MM.1S (cell line): ENCODE measurements at regions not wholly inside any gene's neighbourhood (a gene's known extent, or its start where the extent isn't known, plus 50 kb on each side); places are given as distances from the start of the nearest gene placed in this dataset.

Experiments used
- DNase-seq: peaks from one replicate; pipeline ENCODE4 v3.0.0-alpha.2; 2015
- H2AFZ ChIP-seq: fragments of 300-600 bp; sonication (generic); 2 replicates; pipeline ENCODE4 v1.6.0; 2016; ENCODE audit warnings: antibody characterized with exemption, low read length
- H3F3A ChIP-seq: fragments of 300-600 bp; sonication (generic); 2 replicates; pipeline ENCODE4 v1.6.1; 2016; ENCODE audit warnings: mild to moderate bottlenecking, antibody characterized with exemption, low read length, moderate library complexity, mixed read lengths; ENCODE audit not compliant: insufficient read depth
- H3K27ac ChIP-seq: fragments of 300-600 bp; sonication (generic); 2 replicates; pipeline ENCODE4 v1.5.1; 2016; ENCODE audit warnings: mild to moderate bottlenecking, low read length
- H3K27me3 ChIP-seq: fragments of 300-600 bp; sonication (generic); replicated peaks from 2 replicates; pipeline ENCODE4 v1.6.0; 2016; ENCODE audit warnings: low read length; ENCODE audit not compliant: insufficient read depth
- H3K36me3 ChIP-seq: fragments of 300-600 bp; sonication (generic); replicated peaks from 2 replicates; pipeline ENCODE4 v1.6.1; 2016; ENCODE audit warnings: mild to moderate bottlenecking, low read length, mixed read lengths; ENCODE audit not compliant: insufficient read depth
- H3K4me1 ChIP-seq: fragments of 300-600 bp; sonication (generic); 2 replicates; pipeline ENCODE4 v1.6.1; 2016; ENCODE audit warnings: low read length, mixed read lengths
- H3K4me2 ChIP-seq: fragments of 300-600 bp; sonication (generic); 2 replicates; pipeline ENCODE4 v1.6.0; 2016; ENCODE audit warnings: low read depth, low read length
- H3K4me3 ChIP-seq: fragments of 300-600 bp; sonication (generic); 2 replicates; pipeline ENCODE4 v1.5.1; 2016; ENCODE audit warnings: low read length, mixed read lengths
- H3K79me2 ChIP-seq: fragments of 300-600 bp; sonication (generic); 2 replicates; pipeline ENCODE4 v1.6.1; 2016; ENCODE audit warnings: mixed run types, low read length, mixed read lengths
- H3K9ac ChIP-seq: fragments of 300-600 bp; sonication (generic); 2 replicates; pipeline ENCODE4 v1.6.1; 2016; ENCODE audit warnings: low read length, mixed read lengths
- H3K9me2 ChIP-seq: fragments of 300-600 bp; sonication (generic); replicated peaks from 2 replicates; pipeline ENCODE4 v1.6.1; 2016; ENCODE audit warnings: mild to moderate bottlenecking, low read length, mixed read lengths; ENCODE audit not compliant: insufficient read depth
- H3K9me3 ChIP-seq: fragments of 300-600 bp; sonication (generic); replicated peaks from 2 replicates; pipeline ENCODE4 v1.6.1; 2016; ENCODE audit warnings: mild to moderate bottlenecking, low read length, mixed read lengths; ENCODE audit not compliant: insufficient read depth
- H4K20me1 ChIP-seq: fragments of 300-600 bp; sonication (generic); 2 replicates; pipeline ENCODE4 v1.6.1; 2016; ENCODE audit warnings: mild to moderate bottlenecking, low read length, moderate library complexity, mixed read lengths; ENCODE audit not compliant: insufficient read depth
- CTCF ChIP-seq: fragments of 300-600 bp; sonication (generic); IDR thresholded peaks from 2 replicates; pipeline ENCODE4 v1.5.1; 2016; ENCODE audit warnings: antibody characterized with exemption, low read length, mixed read lengths
- EZH2 ChIP-seq: fragments of 300-600 bp; sonication (generic); optimal IDR thresholded peaks from 2 replicates; pipeline ENCODE3; 2017; ENCODE audit warnings: low read depth, mild to moderate bottlenecking, antibody characterized with exemption, low read length, mixed read lengths
- EZH2phosphoT487 ChIP-seq: fragments of 300-600 bp; sonication (generic); IDR thresholded peaks from 2 replicates; pipeline ENCODE4 v1.6.1; 2018; ENCODE audit warnings: antibody characterized with exemption, low read length

- Histone ChIP-seq H3K9me2 (no peaks in the 10 kb centered on the region), H3K4me2 (no peak overlapping the region), H4K20me1 (no peaks in the 10 kb centered on the region), H3K9me3 (no peaks in the 10 kb centered on the region), H3K4me1 (no peaks in the 10 kb centered on the region), H3K79me2 (no peaks in the 10 kb centered on the region), H3F3A (no peaks in the 10 kb centered on the region), H3K36me3 (no peaks in the 10 kb centered on the region), H2AFZ (no peak overlapping the region), H3K9ac (no peak overlapping the region), H3K4me3 (no peak overlapping the region), H3K27ac (no peak overlapping the region), H3K27me3 (no peaks in the 10 kb centered on the region)
- no peak for DNase-seq
- TF ChIP-seq EZH2phosphoT487, result no peak
- TF ChIP-seq EZH2, result no peak
- TF ChIP-seq CTCF, result no peak
Observed at GRCh38 chr3:152714507-152714906, 120.4 kb upstream of the P2RY1 start.

- H3K4me2 ChIP-seq, result no peak overlapping the region
- H3K9me2 ChIP-seq, result no peaks in the 10 kb centered on the region
- no peaks in the 10 kb centered on the region for H3F3A ChIP-seq
- H3K9me3 ChIP-seq, result no peaks in the 10 kb centered on the region
- no peaks in the 10 kb centered on the region for H4K20me1 ChIP-seq
- no peak overlapping the region for H3K4me3 ChIP-seq
- TF ChIP-seq EZH2, result no peak
- no peak for TF ChIP-seq EZH2phosphoT487
- no peak for TF ChIP-seq CTCF
- H3K4me1 ChIP-seq, result no peaks in the 10 kb centered on the region
- H3K9ac ChIP-seq, result no peak overlapping the region
- H3K36me3 ChIP-seq, result no peaks in the 10 kb centered on the region
- no peak for DNase-seq
- no peaks in the 10 kb centered on the region for H3K27me3 ChIP-seq
- H3K79me2 ChIP-seq, result no peaks in the 10 kb centered on the region
- no peak overlapping the region for H2AFZ ChIP-seq
- no peak overlapping the region for H3K27ac ChIP-seq
Observed at GRCh38 chr3:152717252-152717651, 117.7 kb upstream of the P2RY1 start.

- no peak overlapping the region for H3K4me2 ChIP-seq
- TF ChIP-seq EZH2 (no peak), CTCF (no peak), EZH2phosphoT487 (no peak)
- no peak overlapping the region for H3K4me3 ChIP-seq
- H3K79me2 ChIP-seq, result no peaks in the 10 kb centered on the region
- no peak overlapping the region for H2AFZ ChIP-seq
- no peaks in the 10 kb centered on the region for H3K36me3 ChIP-seq
- H3K4me1 ChIP-seq, result no peaks in the 10 kb centered on the region
- H4K20me1 ChIP-seq, result no peaks in the 10 kb centered on the region
- H3K27me3 ChIP-seq, result no peaks in the 10 kb centered on the region
- no peaks in the 10 kb centered on the region for H3F3A ChIP-seq
- no peaks in the 10 kb centered on the region for H3K9me2 ChIP-seq
- DNase-seq, result no peak
- H3K9me3 ChIP-seq, result no peaks in the 10 kb centered on the region
- H3K27ac ChIP-seq, result no peak overlapping the region
- no peak overlapping the region for H3K9ac ChIP-seq
Observed at GRCh38 chr3:152718810-152719209, 116.1 kb upstream of the P2RY1 start.
